Fibroblast of lung (primary cell): ENCODE measurements at regions not wholly inside any gene's neighbourhood (a gene's known extent, or its start where the extent isn't known, plus 50 kb on each side); places are given as distances from the start of the nearest gene placed in this dataset.

Experiments used
- EZH2 ChIP-seq: IDR thresholded peaks from 2 replicates; pipeline ENCODE4 v1.5.1; 2012; ENCODE audit warnings: low read length, control low read depth, mild to moderate bottlenecking; ENCODE audit errors: missing control alignments
- TF ChIP-seq, protein P1 (sequence below), 2 donors: IDR thresholded peaks in 1 of 2; conservative IDR thresholded peaks in 1 of 2; 1 replicate in 1 of 2; 2 replicates in 1 of 2; pipeline ENCODE4 v1.5.1; 2011 to 2012; ENCODE audit warnings: low read length in 2 of 2, control low read depth in 1 of 2, inconsistent platforms in 1 of 2, low read depth in 1 of 2, mild to moderate bottlenecking in 1 of 2

GRCh38 chr9:26329974-26330373, 562.6 kb downstream of the CAAP1 start:
- TF ChIP-seq, protein P1, sequence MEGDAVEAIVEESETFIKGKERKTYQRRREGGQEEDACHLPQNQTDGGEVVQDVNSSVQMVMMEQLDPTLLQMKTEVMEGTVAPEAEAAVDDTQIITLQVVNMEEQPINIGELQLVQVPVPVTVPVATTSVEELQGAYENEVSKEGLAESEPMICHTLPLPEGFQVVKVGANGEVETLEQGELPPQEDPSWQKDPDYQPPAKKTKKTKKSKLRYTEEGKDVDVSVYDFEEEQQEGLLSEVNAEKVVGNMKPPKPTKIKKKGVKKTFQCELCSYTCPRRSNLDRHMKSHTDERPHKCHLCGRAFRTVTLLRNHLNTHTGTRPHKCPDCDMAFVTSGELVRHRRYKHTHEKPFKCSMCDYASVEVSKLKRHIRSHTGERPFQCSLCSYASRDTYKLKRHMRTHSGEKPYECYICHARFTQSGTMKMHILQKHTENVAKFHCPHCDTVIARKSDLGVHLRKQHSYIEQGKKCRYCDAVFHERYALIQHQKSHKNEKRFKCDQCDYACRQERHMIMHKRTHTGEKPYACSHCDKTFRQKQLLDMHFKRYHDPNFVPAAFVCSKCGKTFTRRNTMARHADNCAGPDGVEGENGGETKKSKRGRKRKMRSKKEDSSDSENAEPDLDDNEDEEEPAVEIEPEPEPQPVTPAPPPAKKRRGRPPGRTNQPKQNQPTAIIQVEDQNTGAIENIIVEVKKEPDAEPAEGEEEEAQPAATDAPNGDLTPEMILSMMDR (conservative IDR thresholded peaks at IDR 0.05 in 1 of 2, IDR thresholded peaks at IDR 0.05 in 1 of 2; ENCODE audit: low read depth in 1 of 2, low read length in 2 of 2) = no peak
- TF ChIP-seq EZH2 = no peak
